ENCODE measurements at regions not wholly inside any gene's neighbourhood (a gene's known extent, or its start where the extent isn't known, plus 50 kb on each side); places are given as distances from the start of the nearest gene placed in this dataset.
A peak's percentile ranks its signal among the peaks of the same experiment; 100 is the strongest.

DNA sequence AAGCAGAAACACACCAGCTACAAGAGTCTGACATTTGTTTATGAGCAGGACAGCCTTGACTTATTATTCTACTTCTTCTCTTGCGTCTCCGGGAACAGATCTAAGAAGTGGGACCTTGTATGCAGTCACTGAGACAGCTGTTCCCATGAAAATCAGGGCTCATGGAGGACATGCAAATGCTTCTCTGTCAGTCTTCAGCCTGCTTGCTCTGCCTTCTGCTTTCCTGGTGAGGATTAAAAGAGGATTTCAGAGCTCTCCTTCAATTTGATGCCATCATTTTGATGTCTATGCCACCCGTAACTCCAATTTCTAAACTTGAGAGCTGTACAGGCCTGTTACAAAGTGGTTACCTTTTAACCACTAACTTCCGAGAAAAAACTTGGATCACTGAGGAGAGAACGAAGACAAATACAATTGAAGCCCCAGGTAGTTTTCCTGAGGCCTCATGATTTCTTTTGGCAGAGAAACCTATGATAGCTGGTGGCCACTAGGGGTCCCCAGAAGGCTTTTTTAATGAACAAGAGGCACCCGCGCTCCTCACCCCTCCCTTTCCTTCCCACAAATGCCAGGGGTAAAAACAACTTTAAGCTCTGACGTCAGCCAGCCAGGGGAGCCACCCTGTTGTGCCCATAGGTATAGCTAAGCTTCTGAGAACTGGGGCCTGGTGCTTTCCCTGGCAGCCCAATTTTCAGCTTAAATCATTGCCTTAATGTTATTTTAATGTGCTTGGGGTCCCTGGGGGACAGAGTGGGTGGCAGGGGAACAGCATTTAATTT, 97.0 kb downstream of the DDIT4L start:
- TF ChIP-seq NFE2L1 (tag; IDR thresholded peaks at IDR 0.05; ENCODE audit: borderline replicate concordance, low read depth) (no peak), SMAD4 (CRISPR knock-in tag; conservative IDR thresholded peaks at IDR 0.05) (no peak), RBBP5 (IDR thresholded peaks at IDR 0.05; ENCODE audit: borderline replicate concordance, insufficient read depth, low read length, poor library complexity, severe bottlenecking) (no peak), NONO (IDR thresholded peaks at IDR 0.05; ENCODE audit: low read depth in 2 of 2, low read length in 1 of 2) (no peak), ZKSCAN8 (CRISPR knock-in tag; IDR thresholded peaks at IDR 0.05) (no peak), CEBPG (CRISPR knock-in tag; IDR thresholded peaks at IDR 0.05) (no peak), CEBPG (tag; conservative IDR thresholded peaks at IDR 0.05 in 1 of 2, IDR thresholded peaks at IDR 0.05 in 1 of 2) (no peak)
- TF ChIP-seq, protein P1, sequence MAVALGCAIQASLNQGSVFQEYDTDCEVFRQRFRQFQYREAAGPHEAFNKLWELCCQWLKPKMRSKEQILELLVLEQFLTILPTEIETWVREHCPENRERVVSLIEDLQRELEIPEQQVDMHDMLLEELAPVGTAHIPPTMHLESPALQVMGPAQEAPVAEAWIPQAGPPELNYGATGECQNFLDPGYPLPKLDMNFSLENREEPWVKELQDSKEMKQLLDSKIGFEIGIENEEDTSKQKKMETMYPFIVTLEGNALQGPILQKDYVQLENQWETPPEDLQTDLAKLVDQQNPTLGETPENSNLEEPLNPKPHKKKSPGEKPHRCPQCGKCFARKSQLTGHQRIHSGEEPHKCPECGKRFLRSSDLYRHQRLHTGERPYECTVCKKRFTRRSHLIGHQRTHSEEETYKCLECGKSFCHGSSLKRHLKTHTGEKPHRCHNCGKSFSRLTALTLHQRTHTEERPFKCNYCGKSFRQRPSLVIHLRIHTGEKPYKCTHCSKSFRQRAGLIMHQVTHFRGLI (CRISPR knock-in tag; IDR thresholded peaks at IDR 0.05), result no peak
- TF ChIP-seq, protein P2, sequence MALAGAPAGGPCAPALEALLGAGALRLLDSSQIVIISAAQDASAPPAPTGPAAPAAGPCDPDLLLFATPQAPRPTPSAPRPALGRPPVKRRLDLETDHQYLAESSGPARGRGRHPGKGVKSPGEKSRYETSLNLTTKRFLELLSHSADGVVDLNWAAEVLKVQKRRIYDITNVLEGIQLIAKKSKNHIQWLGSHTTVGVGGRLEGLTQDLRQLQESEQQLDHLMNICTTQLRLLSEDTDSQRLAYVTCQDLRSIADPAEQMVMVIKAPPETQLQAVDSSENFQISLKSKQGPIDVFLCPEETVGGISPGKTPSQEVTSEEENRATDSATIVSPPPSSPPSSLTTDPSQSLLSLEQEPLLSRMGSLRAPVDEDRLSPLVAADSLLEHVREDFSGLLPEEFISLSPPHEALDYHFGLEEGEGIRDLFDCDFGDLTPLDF (CRISPR knock-in tag; IDR thresholded peaks at IDR 0.05), result no peak
- TF ChIP-seq, protein P3, sequence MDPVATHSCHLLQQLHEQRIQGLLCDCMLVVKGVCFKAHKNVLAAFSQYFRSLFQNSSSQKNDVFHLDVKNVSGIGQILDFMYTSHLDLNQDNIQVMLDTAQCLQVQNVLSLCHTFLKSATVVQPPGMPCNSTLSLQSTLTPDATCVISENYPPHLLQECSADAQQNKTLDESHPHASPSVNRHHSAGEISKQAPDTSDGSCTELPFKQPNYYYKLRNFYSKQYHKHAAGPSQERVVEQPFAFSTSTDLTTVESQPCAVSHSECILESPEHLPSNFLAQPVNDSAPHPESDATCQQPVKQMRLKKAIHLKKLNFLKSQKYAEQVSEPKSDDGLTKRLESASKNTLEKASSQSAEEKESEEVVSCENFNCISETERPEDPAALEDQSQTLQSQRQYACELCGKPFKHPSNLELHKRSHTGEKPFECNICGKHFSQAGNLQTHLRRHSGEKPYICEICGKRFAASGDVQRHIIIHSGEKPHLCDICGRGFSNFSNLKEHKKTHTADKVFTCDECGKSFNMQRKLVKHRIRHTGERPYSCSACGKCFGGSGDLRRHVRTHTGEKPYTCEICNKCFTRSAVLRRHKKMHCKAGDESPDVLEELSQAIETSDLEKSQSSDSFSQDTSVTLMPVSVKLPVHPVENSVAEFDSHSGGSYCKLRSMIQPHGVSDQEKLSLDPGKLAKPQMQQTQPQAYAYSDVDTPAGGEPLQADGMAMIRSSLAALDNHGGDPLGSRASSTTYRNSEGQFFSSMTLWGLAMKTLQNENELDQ (CRISPR knock-in tag; IDR thresholded peaks at IDR 0.05; ENCODE audit: borderline replicate concordance), result no peak
- TF ChIP-seq, protein P4, sequence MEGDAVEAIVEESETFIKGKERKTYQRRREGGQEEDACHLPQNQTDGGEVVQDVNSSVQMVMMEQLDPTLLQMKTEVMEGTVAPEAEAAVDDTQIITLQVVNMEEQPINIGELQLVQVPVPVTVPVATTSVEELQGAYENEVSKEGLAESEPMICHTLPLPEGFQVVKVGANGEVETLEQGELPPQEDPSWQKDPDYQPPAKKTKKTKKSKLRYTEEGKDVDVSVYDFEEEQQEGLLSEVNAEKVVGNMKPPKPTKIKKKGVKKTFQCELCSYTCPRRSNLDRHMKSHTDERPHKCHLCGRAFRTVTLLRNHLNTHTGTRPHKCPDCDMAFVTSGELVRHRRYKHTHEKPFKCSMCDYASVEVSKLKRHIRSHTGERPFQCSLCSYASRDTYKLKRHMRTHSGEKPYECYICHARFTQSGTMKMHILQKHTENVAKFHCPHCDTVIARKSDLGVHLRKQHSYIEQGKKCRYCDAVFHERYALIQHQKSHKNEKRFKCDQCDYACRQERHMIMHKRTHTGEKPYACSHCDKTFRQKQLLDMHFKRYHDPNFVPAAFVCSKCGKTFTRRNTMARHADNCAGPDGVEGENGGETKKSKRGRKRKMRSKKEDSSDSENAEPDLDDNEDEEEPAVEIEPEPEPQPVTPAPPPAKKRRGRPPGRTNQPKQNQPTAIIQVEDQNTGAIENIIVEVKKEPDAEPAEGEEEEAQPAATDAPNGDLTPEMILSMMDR (IDR thresholded peaks at IDR 0.05 in 2 of 3, conservative IDR thresholded peaks at IDR 0.05 in 1 of 3; ENCODE audit: insufficient read depth in 2 of 3, low read depth in 1 of 3, low read length in 3 of 3), result peak; percentile 60 to 76 (median 74)

All from K562 (cell line).